NCI-H146 (cell line): ENCODE measurements at regions not wholly inside any gene's neighbourhood (a gene's known extent, or its start where the extent isn't known, plus 50 kb on each side); places are given as distances from the start of the nearest gene placed in this dataset.
"Not testable (repeated sequence)": the region's sequence is repeated elsewhere in the genome, so short reads cannot be mapped to it uniquely, and the experiment has no call there.

Experiments
- DNase-seq: peaks from one replicate; lab custom pipeline; 2025; lab: John Stamatoyannopoulos, UW

- no peak for DNase-seq
These were observed 208.7 kb downstream of the SOX2 start for GRCh38 chr3:181920409-181920808.

DNA sequence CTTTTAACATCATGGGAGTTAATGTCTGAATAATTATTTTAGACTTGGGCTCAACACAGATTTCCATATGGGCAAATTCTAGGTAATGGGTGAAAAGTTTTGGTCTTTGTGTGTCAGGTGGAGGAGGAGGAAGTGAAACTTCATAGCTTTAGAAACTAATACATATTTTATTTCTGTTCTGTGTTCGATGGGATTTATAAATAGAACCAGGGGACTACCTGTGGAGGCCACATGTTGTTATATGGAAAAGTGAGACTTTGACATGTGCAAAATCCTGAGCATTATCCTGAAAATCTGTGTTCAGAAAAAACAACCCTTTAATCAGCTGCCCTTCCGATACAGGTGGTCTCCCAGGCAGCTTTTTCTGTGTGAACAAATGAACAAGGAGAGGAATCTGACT, 209.5 kb downstream of the SOX2 start:
- no peak for DNase-seq

DNA sequence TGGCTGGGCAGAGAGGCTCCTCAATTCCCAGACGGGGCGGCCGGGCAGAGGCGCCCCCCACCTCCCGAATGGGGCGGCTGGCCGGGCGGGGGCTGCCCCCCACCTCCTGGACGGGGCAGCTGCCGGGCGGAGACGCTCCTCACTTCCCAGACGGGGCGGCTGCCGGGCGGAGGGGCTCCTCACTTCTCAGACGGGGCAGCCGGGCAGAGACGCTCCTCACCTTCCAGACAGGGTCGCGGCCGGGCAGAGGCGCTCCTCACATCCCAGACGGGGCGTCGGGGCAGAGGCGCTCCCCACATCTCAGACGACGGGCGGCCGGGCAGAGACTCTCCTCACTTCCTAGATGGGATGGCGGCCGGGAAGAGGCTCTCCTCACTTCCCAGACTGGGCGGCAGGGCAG, 214.1 kb downstream of the SOX2 start:
- not testable (repeated sequence) for DNase-seq

- DNase-seq = no peak
These were observed 217.8 kb downstream of the SOX2 start for GRCh38 chr3:181929501-181929900.

DNA sequence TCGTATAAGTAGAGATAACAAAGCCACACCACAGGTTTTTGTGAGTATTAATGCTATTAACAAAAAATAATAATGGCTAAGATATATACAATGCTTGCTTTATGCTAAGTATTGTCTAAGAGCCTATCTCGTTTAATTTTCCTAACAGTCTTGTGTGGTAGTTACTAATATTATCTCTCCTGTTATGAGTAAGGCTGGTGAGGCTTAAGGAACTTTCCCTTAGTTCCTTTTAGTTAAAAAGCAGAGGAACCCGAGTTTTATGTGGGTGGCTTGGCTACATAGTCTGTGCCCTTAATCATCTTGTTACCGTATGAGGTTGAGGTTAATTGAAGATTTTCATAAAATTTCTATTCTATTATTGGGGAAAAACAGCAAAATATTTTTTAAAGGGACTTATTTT, 218.4 kb downstream of the SOX2 start:
- no peak for DNase-seq

DNA sequence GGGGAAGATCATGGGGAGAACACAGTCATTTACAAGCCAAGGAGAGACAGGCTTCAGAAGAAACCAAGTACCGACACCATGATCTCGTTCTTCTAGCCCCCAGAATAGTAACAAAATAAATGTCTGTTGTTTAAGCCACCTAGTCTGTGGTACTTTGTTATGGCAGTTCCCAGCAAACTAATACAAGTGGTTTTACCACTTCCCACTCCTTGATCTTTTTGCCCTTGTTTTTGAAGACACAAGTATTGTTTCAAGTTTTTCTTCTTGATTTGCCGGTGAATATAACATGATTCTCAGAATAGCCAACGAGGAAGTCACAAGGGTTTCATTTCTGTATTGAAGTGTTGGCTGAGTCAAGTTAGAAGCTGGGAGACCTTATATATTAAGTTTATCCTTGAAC, 220.3 kb downstream of the SOX2 start:
- DNase-seq = no peak

DNA sequence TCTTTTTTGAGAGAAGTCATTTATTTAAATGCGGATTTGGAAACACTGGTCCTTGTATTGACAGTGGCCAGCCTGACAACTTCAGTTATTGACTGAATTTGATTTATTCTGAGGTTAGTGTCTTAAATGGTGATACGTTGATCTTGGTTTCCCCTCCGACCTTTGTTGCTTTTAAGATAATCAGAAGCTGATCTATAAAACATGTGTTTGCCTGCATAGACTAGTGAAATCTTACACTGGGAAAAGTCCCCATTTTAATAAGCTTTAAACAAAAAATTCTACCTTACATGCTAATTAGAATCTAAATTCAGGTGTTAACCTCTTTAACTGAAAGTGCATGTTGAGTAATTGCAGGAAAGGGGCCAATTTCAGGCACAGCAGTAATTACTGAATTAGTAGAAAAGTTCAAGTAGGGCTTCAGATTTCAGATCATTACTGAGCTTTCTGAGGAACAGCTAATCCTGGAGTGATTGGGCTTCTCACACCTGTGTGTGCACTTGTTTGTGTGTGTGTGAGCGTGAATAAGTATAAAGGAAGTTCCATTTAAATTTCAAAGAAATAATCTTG, 221.4 kb downstream of the SOX2 start:
- peak; percentile 74 for DNase-seq

DNA sequence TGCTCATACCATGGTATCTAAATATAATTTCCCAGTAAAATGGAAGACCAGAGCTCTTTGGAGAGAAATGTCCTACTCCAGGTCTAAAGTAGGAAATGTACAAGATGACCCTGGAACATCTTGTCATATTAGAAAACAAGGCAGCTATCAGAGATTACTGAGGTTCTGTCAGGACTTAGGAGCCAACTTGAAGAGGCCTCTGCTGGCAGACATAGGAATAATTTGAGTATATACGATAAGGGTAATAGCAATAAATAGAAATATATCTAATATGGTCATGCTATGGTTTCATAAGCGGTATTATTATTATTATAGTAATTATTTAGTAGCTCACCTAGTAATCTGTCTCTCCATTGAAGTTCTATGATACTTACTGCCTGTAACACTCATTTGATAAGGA, 224.2 kb downstream of the SOX2 start:
- DNase-seq = peak; percentile 26

- no peak for DNase-seq
These were observed 225.0 kb downstream of the SOX2 start for GRCh38 chr3:181936774-181937173.

DNA sequence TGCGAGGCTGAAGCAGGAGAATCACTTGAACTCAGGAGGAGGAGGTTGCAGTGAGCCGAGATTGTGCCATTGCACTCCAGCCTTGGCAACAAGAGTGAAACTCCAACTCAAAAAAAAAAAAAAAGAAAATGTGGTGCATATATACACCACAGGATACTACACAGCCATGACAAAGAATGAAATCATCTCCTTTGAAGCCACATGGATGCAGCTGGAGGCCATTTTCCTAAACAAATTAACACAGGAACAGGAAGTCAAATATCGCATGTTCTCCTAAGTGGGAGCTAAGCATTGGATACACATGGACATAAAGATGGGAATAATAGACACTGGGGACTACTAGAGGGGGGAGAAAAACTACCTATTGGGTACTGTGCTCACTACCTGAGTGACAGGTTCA, 226.9 kb downstream of the SOX2 start:
- peak; percentile 55 for DNase-seq

GRCh38 chr3:181940703-181941102, 229.0 kb downstream of the SOX2 start:
- peak; percentile 68 for DNase-seq

- DNase-seq = no peak
These were observed 229.5 kb downstream of the SOX2 start for GRCh38 chr3:181941250-181941649.

DNA sequence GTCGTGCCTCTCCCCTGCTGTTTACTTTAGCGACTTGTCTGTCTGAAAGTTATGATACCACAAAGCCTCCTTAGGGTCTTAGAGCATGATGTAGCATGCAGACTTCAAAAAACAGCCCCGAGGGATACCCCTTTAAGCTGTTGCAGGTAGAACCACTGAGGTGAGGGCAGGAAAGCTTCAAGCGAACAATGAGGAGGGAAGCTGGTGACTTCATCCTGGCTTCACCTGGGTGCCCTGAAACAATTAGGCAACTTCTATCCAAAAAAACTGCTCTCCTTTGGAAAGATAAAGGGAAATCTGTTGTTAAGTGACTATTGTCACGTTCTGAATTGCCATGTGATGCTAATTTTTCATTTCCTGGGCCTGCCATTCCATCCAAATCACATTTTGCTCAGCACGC, 231.6 kb downstream of the SOX2 start:
- DNase-seq = peak; percentile 76

- no peak for DNase-seq
These were observed 235.9 kb downstream of the SOX2 start for GRCh38 chr3:181947606-181948005.

DNA sequence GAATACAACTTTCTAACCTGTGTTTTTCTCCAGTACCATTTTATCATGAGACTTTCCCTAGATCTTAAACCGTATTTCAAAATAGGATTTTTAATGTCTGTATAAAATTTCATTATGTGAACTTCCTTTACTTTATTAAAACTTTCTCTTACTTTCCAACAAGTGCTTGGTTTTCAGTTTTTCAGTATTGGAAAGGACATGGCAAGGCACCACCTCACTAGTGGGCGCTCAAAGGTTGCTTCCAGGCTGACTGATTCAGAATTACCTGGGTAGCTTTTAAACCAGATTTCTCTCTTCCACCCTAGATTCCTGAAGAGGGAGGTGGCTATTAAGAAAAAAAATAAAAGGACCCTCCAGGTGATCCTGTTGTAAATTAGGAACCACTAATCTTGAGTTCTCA, 236.6 kb downstream of the SOX2 start:
- DNase-seq = peak; percentile 70

- DNase-seq = no peak
These were observed 240.5 kb downstream of the SOX2 start for GRCh38 chr3:181952221-181952620.

- no peak for DNase-seq
These were observed 241.2 kb downstream of the SOX2 start for GRCh38 chr3:181952929-181953328.

GRCh38 chr3:181955566-181955965, 243.8 kb downstream of the SOX2 start:
- no peak for DNase-seq

DNA sequence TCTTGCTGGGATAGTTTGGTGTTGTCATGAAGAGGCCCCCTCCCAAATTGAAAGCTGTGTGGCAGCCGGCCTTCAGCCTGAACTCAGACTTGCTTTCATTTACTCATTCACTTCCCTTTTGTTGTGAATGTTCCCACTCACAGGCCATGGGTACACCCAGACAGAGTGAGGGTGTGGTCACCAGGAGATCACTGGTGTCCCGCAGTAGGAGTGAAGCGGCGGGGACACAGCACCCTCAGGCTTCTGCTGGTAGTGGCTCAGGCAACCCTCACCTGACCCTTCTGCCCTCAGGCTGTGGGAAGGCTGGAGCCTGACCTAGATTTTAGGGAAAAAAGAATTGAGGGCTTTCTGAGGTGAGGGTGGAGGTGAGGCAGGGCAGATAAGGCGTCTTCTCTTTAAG, 244.4 kb downstream of the SOX2 start:
- no peak for DNase-seq

DNA sequence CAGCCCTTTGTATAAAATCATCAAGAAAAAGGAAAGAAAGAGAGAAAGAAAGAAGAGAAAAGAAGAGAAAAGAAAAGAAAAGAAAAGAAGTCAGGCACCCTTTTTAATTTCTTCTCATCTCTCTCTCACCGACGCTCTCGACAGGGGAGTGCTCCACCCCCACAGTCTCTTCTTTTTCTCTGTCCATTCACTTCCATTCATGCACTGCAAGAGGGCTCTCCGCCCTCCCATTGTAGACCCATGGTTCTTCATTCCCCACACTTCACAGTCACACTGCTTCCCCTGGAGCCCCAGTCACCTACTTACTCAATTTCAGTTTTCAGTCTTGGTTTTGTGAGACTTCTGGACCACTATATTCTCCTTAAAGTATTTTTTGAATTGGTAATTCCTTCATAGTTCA, 254.7 kb downstream of the SOX2 start:
- DNase-seq = no peak

GRCh38 chr3:181969925-181970324, 258.2 kb downstream of the SOX2 start:
- peak; percentile 27 for DNase-seq

- DNase-seq = no peak
These were observed 259.7 kb downstream of the SOX2 start for GRCh38 chr3:181971424-181971823.

DNA sequence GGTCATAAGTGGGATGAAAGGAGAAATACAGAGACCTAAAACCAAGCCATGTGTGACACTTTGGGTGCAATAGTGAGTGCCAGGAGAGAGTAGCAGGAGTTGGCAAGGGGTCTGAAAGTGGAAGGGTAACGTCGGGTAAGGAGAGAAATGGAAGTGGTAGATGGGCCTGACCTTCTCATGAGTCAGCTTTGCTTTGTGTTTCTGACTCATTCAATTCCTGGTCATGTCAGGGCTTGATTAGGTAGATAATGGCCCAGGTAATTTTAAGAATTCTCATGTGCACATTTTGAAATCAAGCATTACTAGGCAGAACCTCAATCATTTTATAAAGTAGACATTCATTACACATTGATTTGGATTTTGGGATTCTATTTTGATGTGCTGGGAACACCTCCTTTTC, 262.5 kb downstream of the SOX2 start:
- DNase-seq = peak; percentile 47

- DNase-seq = no peak
These were observed 264.8 kb downstream of the SOX2 start for GRCh38 chr3:181976526-181976925.

DNA sequence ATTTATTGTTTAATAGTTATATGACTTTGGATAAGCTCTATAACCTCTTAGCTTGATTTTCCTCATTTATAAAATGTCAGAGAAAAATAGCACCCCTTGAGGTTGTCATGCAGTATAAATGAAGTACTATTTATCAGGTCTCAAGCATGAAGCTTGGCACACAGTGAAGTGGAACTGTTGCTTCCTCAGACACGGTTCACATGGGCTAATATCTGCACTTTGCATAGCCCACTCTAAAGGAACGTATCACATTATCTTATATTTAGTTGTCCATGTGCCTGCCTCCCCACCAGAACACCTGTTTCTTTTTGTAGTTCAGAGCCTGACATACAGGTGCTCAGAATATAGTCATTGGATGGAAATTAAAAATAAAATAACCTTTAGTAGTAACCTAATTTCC, 273.7 kb downstream of the SOX2 start:
- no peak for DNase-seq
